ENCODE measurements at regions not wholly inside any gene's neighbourhood (a gene's known extent, or its start where the extent isn't known, plus 50 kb on each side); places are given as distances from the start of the nearest gene placed in this dataset.
"Not testable (repeated sequence)": the region's sequence is repeated elsewhere in the genome, so short reads cannot be mapped to it uniquely, and the experiment has no call there.

DNA sequence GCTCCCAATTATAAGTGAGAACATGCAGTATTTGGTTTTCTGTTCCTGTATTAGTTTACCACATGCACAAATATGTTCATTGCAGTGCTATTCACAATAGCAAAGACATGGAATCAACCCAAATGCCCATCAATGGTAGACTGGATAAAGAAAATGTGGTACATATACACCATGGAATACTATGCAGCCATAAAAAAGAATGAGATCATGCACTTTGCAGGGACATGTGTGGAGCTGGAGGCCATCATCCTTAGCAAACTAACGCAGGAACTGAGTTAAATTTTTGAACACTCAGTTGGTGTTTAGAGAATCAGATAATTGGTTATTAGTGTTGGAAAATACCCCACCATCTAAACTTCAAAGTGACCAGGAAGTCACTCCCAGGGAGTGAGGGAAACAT is 111.2 kb upstream of the LYZL2 start:
- not testable (repeated sequence) for TF ChIP-seq EZH2 (IDR thresholded peaks at IDR 0.05; ENCODE audit: low read length); CTCF (optimal IDR thresholded peaks at IDR 0.05 in 1 of 3, IDR thresholded peaks at IDR 0.05 in 1 of 3, conservative IDR thresholded peaks at IDR 0.05 in 1 of 3; ENCODE audit: extremely low read depth in 1 of 3, insufficient read depth in 2 of 3, low read length in 3 of 3)
